Tibial artery (tissue), 4 donors: ENCODE measurements at regions not wholly inside any gene's neighbourhood (a gene's known extent, or its start where the extent isn't known, plus 50 kb on each side); places are given as distances from the start of the nearest gene placed in this dataset.

Experiments used
- DNase-seq, 2 donors: peaks; one replicate each; pipeline ENCODE4 v3.0.0-alpha.2; 2019
- H3K27ac ChIP-seq, 2 donors: fragments of 200-600 bp; sonication (generic) in 1 of 2; 1 replicate in 1 of 2; 2 replicates in 1 of 2; pipeline ENCODE4 v1.5.1; 2018 to 2019; ENCODE audit warnings: mild to moderate bottlenecking in 1 of 2
- H3K27me3 ChIP-seq, 2 donors: fragments of 200-600 bp; sonication (generic) in 1 of 2; one replicate each; pipeline versions ENCODE4 v1.5.1 to v1.6.0; 2016 to 2019
- H3K36me3 ChIP-seq, 3 donors: fragments of 200-600 bp; sonication (generic) in 2 of 3; one replicate each; pipeline ENCODE4 v1.5.1; 2016 to 2019; ENCODE audit warnings: mild to moderate bottlenecking in 2 of 3
- H3K4me1 ChIP-seq, 4 donors: fragments of 200-600 bp; sonication (generic) in 2 of 4; 1 replicate in 3 of 4; 2 replicates in 1 of 4; pipeline ENCODE4 v1.5.1; 2016 to 2019
- H3K4me3 ChIP-seq, 2 donors: fragments of 200-600 bp; sonication (generic) in 1 of 2; 1 replicate in 1 of 2; 2 replicates in 1 of 2; pipeline ENCODE4 v1.5.1; 2018 to 2019; ENCODE audit warnings: mild to moderate bottlenecking in 2 of 2
- H3K9me3 ChIP-seq, 3 donors: fragments of 200-600 bp; sonication (generic) in 1 of 3; one replicate each; pipeline ENCODE4 v1.5.1; 2016 to 2019
- CTCF ChIP-seq, 2 experiments: fragments of 200-600 bp in 1 of 2; fragments of 450-650 bp in 1 of 2; IDR thresholded peaks; one replicate each; pipeline ENCODE4 v1.5.1; 2017 to 2019; ENCODE audit warnings: antibody characterized with exemption in 2 of 2, mild to moderate bottlenecking in 1 of 2, moderate library complexity in 1 of 2
- intact Hi-C: fragments of 100-400 bp; cut with DNase I; formaldehyde crosslinking; loops from one replicate; pipeline ENCODE4 v1.15.0; 2023; ENCODE audit warnings: low total_unique reads

GRCh38 chr3:73298243-73299183 is 237.1 kb downstream of the EBLN2 start:
- no peak for TF ChIP-seq CTCF (IDR thresholded peaks at IDR 0.05)
- Histone ChIP-seq H3K9me3 (no peaks in the 10 kb centered on the region), H3K27ac (no peak overlapping the region), H3K4me3 (no peak overlapping the region), H3K4me1 (no peaks in the 10 kb centered on the region), H3K27me3 (no peaks in the 10 kb centered on the region), H3K36me3 (no peaks in the 10 kb centered on the region)
- intact Hi-C loops, result no loop called here
- DNase-seq, result no peak

- DNase-seq, result no peak
Measured at GRCh38 chr3:73299184-73299691, 237.8 kb downstream of the EBLN2 start.

GRCh38 chr3:73314151-73314951 is 252.9 kb downstream of the EBLN2 start:
- no peak for DNase-seq
- Histone ChIP-seq H3K4me3 (no peak overlapping the region), H3K36me3 (no peaks in the 10 kb centered on the region), H3K9me3 (no peaks in the 10 kb centered on the region), H3K27ac (no peak overlapping the region), H3K27me3 (no peaks in the 10 kb centered on the region), H3K4me1 (no peaks in the 10 kb centered on the region)
- TF ChIP-seq CTCF (IDR thresholded peaks at IDR 0.05), result no peak
- intact Hi-C loops, result no loop called here

More at GRCh38 chr3:73299184-73299691, 237.8 kb downstream of the EBLN2 start:
- intact Hi-C loops, result no loop called here
- no peak overlapping the region for H3K27ac ChIP-seq
- H3K4me3 ChIP-seq, result no peak overlapping the region
- H3K36me3 ChIP-seq, result no peaks in the 10 kb centered on the region
- H3K27me3 ChIP-seq, result no peaks in the 10 kb centered on the region
- H3K9me3 ChIP-seq, result no peaks in the 10 kb centered on the region
- no peak for TF ChIP-seq CTCF (IDR thresholded peaks at IDR 0.05)
- no peaks in the 10 kb centered on the region for H3K4me1 ChIP-seq

- intact Hi-C loops, result no loop called here
Measured at GRCh38 chr3:73315706-73316105, 254.2 kb downstream of the EBLN2 start.

More at GRCh38 chr3:73315706-73316105, 254.2 kb downstream of the EBLN2 start:
- Histone ChIP-seq H3K4me3 (no peak overlapping the region), H3K27me3 (no peaks in the 10 kb centered on the region), H3K36me3 (no peaks in the 10 kb centered on the region), H3K4me1 (no peaks in the 10 kb centered on the region), H3K27ac (no peak overlapping the region), H3K9me3 (no peaks in the 10 kb centered on the region)
- DNase-seq, result no peak
- no peak for TF ChIP-seq CTCF (IDR thresholded peaks at IDR 0.05)
